ENCODE measurements at regions not wholly inside any gene's neighbourhood (a gene's known extent, or its start where the extent isn't known, plus 50 kb on each side); places are given as distances from the start of the nearest gene placed in this dataset.
"Not testable (repeated sequence)": the region's sequence is repeated elsewhere in the genome, so short reads cannot be mapped to it uniquely, and the experiment has no call there.

- FAIRE-seq: no peak
Measured at GRCh38 chr2:65937379-65938160, 497.4 kb upstream of the MEIS1 start.

GRCh38 chr2:65934992-65935629, 499.8 kb upstream of the MEIS1 start:
- FAIRE-seq: no peak

GRCh38 chr2:65932571-65932970, 500.2 kb upstream of the SPRED2 start:
- no peak for FAIRE-seq

GRCh38 chr2:65931056-65931455, 498.7 kb upstream of the SPRED2 start:
- FAIRE-seq: no peak

GRCh38 chr2:65930259-65930658, 497.9 kb upstream of the SPRED2 start:
- FAIRE-seq: no peak

- FAIRE-seq: not testable (repeated sequence)
Measured at GRCh38 chr2:65929664-65930063, 497.3 kb upstream of the SPRED2 start.

- no peak for FAIRE-seq
Measured at GRCh38 chr2:65922794-65923193, 490.4 kb upstream of the SPRED2 start.

GRCh38 chr2:65922030-65922429, 489.6 kb upstream of the SPRED2 start:
- no peak for FAIRE-seq

GRCh38 chr2:65921116-65921515, 488.7 kb upstream of the SPRED2 start:
- no peak for FAIRE-seq

GRCh38 chr2:65920659-65921058, 488.3 kb upstream of the SPRED2 start:
- FAIRE-seq: no peak

GRCh38 chr2:65919550-65920188, 487.3 kb upstream of the SPRED2 start:
- no peak for FAIRE-seq

GRCh38 chr2:65918760-65919187, 486.4 kb upstream of the SPRED2 start:
- FAIRE-seq: no peak

GRCh38 chr2:65917986-65918385, 485.6 kb upstream of the SPRED2 start:
- FAIRE-seq: no peak

- FAIRE-seq: no peak
Measured at GRCh38 chr2:65916785-65917295, 484.4 kb upstream of the SPRED2 start.

- FAIRE-seq: no peak
Measured at GRCh38 chr2:65916177-65916576, 483.8 kb upstream of the SPRED2 start.

GRCh38 chr2:65915273-65915672, 482.9 kb upstream of the SPRED2 start:
- FAIRE-seq: no peak

GRCh38 chr2:65914244-65914786, 481.9 kb upstream of the SPRED2 start:
- FAIRE-seq: no peak

GRCh38 chr2:65913813-65914212, 481.4 kb upstream of the SPRED2 start:
- no peak for FAIRE-seq

- no peak for FAIRE-seq
Measured at GRCh38 chr2:65901756-65902155, 469.4 kb upstream of the SPRED2 start.

GRCh38 chr2:65896446-65896845, 464.0 kb upstream of the SPRED2 start:
- no peak for FAIRE-seq

GRCh38 chr2:65890131-65890530, 457.7 kb upstream of the SPRED2 start:
- not testable (repeated sequence) for FAIRE-seq

GRCh38 chr2:65885266-65885665, 452.9 kb upstream of the SPRED2 start:
- FAIRE-seq: no peak

- FAIRE-seq: no peak
Measured at GRCh38 chr2:65881592-65881991, 449.2 kb upstream of the SPRED2 start.

- no peak for FAIRE-seq
Measured at GRCh38 chr2:65880436-65880835, 448.0 kb upstream of the SPRED2 start.
